ENCODE measurements at regions not wholly inside any gene's neighbourhood (a gene's known extent, or its start where the extent isn't known, plus 50 kb on each side); places are given as distances from the start of the nearest gene placed in this dataset.

DNA sequence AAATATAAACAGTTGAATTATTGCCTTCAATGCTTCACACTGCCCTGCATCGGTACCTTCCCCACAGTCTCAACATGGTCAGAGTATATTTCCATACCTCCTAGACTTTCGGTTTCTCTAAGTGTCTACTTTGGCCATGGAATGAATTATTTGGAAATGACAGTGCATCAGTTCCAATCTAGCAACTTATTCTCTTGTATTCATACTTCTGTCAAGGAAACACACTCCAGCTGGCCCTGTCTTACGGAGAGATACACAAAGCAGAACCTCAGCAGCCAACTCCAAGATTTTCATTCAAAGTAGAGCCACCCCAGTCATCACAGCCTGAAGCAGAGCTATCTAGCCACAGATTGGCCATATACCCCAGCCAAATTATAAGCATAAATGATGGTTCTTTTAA is 518.4 kb upstream of the UBE2E2 start:
- no peaks in the 10 kb centered on the region for H3K27me3 ChIP-seq
- H3K4me1 ChIP-seq = no peaks in the 10 kb centered on the region
- H3K9me3 ChIP-seq = no peaks in the 10 kb centered on the region
- no peak overlapping the region for H3K4me3 ChIP-seq
- H3K36me3 ChIP-seq = no peaks in the 10 kb centered on the region
- DNase-seq = peak; percentile 17 to 27
- intact Hi-C loops (cut with DNase I; ENCODE audit: low total_unique reads) = no loop called here
- TF ChIP-seq POLR2A (IDR thresholded peaks at IDR 0.05) = no peak
- TF ChIP-seq, protein P1, sequence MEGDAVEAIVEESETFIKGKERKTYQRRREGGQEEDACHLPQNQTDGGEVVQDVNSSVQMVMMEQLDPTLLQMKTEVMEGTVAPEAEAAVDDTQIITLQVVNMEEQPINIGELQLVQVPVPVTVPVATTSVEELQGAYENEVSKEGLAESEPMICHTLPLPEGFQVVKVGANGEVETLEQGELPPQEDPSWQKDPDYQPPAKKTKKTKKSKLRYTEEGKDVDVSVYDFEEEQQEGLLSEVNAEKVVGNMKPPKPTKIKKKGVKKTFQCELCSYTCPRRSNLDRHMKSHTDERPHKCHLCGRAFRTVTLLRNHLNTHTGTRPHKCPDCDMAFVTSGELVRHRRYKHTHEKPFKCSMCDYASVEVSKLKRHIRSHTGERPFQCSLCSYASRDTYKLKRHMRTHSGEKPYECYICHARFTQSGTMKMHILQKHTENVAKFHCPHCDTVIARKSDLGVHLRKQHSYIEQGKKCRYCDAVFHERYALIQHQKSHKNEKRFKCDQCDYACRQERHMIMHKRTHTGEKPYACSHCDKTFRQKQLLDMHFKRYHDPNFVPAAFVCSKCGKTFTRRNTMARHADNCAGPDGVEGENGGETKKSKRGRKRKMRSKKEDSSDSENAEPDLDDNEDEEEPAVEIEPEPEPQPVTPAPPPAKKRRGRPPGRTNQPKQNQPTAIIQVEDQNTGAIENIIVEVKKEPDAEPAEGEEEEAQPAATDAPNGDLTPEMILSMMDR (IDR thresholded peaks at IDR 0.05) = no peak
- no peak overlapping the region for H3K27ac ChIP-seq

DNA sequence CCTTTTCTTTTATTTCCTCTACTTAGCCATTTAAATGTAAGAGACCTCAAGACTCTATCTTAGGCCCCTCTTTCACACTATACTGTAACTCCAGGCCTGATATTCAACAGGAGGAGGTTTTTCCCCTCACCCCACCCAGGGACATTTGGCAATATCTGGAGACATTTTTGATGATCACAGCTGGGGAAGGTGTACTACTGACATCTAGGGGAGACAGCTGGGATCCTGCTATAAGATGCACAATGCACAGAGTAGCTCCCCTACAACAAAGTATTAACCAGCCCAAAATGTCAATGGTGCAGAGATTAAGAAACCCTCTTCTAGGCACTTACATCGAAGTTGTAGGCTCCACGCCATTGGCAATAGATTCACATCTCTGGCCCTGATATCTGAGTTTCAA is 517.5 kb upstream of the UBE2E2 start:
- Histone ChIP-seq H3K4me3 (no peak overlapping the region), H3K36me3 (no peaks in the 10 kb centered on the region), H3K4me1 (no peaks in the 10 kb centered on the region), H3K27me3 (no peaks in the 10 kb centered on the region), H3K9me3 (no peaks in the 10 kb centered on the region), H3K27ac (no peak overlapping the region)
- DNase-seq = no peak
- intact Hi-C loops (cut with DNase I; ENCODE audit: low total_unique reads) = no loop called here
- TF ChIP-seq POLR2A (IDR thresholded peaks at IDR 0.05) = no peak
- TF ChIP-seq, protein P1 (IDR thresholded peaks at IDR 0.05) = no peak

DNA sequence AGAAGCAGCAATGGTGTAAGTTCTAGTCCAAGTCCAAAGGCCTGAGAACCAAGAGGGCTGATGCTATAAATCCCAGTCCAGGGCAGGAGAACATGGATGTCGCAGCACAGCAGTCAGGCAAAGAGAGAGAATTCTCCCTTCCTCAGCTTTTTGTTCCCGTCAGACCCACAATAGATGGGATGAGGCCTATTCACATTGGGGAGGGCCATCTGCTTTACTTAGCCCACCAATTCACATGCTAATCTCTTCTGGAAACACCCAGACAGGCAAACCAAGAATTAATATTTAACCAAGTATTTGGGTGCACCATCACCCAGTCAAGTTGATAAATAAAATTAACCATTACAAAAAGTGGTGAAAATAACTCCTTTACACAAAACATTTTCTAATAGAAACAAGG is 511.7 kb upstream of the UBE2E2 start:
- intact Hi-C loops (cut with DNase I; ENCODE audit: low total_unique reads) = no loop called here
- Histone ChIP-seq H3K4me3 (no peak overlapping the region), H3K9me3 (no peaks in the 10 kb centered on the region), H3K4me1 (no peaks in the 10 kb centered on the region), H3K36me3 (no peaks in the 10 kb centered on the region), H3K27me3 (no peaks in the 10 kb centered on the region), H3K27ac (no peak overlapping the region)
- TF ChIP-seq, protein P1 (IDR thresholded peaks at IDR 0.05) = no peak
- TF ChIP-seq POLR2A (IDR thresholded peaks at IDR 0.05) = no peak
- DNase-seq = no peak

DNA sequence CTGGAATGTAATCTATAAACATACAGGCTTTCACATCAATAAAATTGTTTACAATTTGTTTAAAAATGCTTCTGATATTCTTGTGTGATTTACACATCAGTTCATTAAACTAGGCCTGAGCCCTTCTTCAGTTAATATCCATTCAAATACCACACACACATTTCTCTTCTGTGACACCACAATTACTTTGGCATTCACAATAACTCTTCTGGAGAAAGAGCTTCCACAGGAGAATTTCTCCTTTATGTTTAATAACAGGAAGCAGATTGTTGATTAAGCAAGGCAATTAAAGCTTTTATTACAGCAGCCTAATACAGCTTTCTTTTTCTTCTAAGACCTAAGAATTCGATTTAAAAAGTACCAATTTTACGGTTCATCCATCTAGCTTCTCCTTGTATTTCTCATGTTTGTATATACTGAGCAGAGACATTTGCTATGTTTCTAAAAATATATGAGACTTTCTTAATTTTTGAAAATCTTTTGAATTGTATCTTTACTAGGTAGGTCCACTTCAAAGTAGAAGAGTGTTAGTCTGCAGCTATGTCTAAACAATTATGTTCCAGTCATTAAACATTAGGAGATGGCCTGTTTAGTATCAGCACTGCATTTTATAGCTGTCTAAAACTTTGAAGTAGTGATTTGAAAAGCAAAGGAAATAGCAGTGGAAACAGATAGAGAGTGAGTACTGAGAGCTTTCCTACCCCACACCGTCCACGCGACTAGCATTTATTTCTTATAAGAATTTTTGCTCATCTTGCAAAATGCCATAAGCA is 511.1 kb upstream of the UBE2E2 start:
- intact Hi-C loops (cut with DNase I; ENCODE audit: low total_unique reads) = no loop called here
- TF ChIP-seq, protein P1 (IDR thresholded peaks at IDR 0.05) = no peak
- no peak for TF ChIP-seq POLR2A (IDR thresholded peaks at IDR 0.05)
- DNase-seq = no peak

DNA sequence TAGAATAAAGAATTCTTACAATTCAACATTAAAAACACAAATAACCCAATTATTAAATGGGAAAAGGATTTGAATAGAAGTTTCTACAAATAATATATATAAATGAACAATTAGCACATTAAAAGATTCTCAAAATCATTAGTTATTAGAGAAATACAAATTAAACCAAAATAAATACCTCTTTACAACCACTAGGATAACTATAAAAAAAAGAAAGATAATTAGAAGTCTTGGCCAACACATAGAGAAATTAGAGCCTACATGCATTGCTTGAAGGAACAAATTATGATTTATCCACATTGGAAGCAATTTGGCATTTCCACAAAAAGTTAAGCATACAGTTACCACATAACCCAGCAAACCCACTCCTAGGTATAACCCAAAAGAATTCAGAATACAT is 502.3 kb upstream of the UBE2E2 start:
- no peak for DNase-seq
- Histone ChIP-seq H3K27ac (no peak overlapping the region), H3K4me1 (no peaks in the 10 kb centered on the region), H3K4me3 (no peak overlapping the region), H3K27me3 (no peaks in the 10 kb centered on the region), H3K9me3 (no peaks in the 10 kb centered on the region), H3K36me3 (no peaks in the 10 kb centered on the region)
- no peak for TF ChIP-seq POLR2A (IDR thresholded peaks at IDR 0.05)
- TF ChIP-seq, protein P1 (IDR thresholded peaks at IDR 0.05) = no peak
- intact Hi-C loops (cut with DNase I; ENCODE audit: low total_unique reads) = no loop called here

More for the DNA sequence above, 511.1 kb upstream of the UBE2E2 start:
- Histone ChIP-seq H3K36me3 (no peaks in the 10 kb centered on the region), H3K4me3 (no peak overlapping the region), H3K9me3 (no peaks in the 10 kb centered on the region), H3K27me3 (no peaks in the 10 kb centered on the region), H3K4me1 (no peaks in the 10 kb centered on the region), H3K27ac (no peak overlapping the region)
